ENCODE measurements at regions not wholly inside any gene's neighbourhood (a gene's known extent, or its start where the extent isn't known, plus 50 kb on each side); places are given as distances from the start of the nearest gene placed in this dataset.

GRCh38 chr4:74638689-74639088 lies 155.6 kb downstream of the BTC start:
- H3K27me3 ChIP-seq (ENCODE audit: control insufficient read depth, extremely low read depth, insufficient read depth, low read length): no peaks in the 10 kb centered on the region
- H3K36me3 ChIP-seq (ENCODE audit: control insufficient read depth in 2 of 2, extremely low read depth in 1 of 2, insufficient read depth in 2 of 2, low read length in 2 of 2): no peaks in the 10 kb centered on the region
- TF ChIP-seq CTCF (optimal IDR thresholded peaks at IDR 0.05 in 1 of 3, IDR thresholded peaks at IDR 0.05 in 1 of 3, conservative IDR thresholded peaks at IDR 0.05 in 1 of 3; ENCODE audit: extremely low read depth in 1 of 3, insufficient read depth in 2 of 3, low read length in 3 of 3): no peak
- no peak for TF ChIP-seq EZH2 (IDR thresholded peaks at IDR 0.05; ENCODE audit: low read length)
- no peak overlapping the region for H3K9ac ChIP-seq (ENCODE audit: control insufficient read depth, extremely low read depth, insufficient read depth, low read length)
- no peaks in the 10 kb centered on the region for H4K20me1 ChIP-seq (ENCODE audit: control insufficient read depth, extremely low read depth, insufficient read depth, low read length)
- H3K4me1 ChIP-seq (ENCODE audit: control insufficient read depth, extremely low read depth, insufficient read depth, low read length): peaks cover 30% of the 10 kb centered on the region
- H3K4me2 ChIP-seq (ENCODE audit: control insufficient read depth, extremely low read depth, insufficient read depth, low read depth, low read length): no peak overlapping the region
- H3K4me3 ChIP-seq (ENCODE audit: control insufficient read depth in 2 of 3, extremely low read depth in 1 of 3, insufficient read depth in 2 of 3, low read depth in 1 of 3, low read length in 3 of 3): no peak overlapping the region
- no peak for DNase-seq (ENCODE audit: low read depth, low spot score)
- dilution Hi-C loops (cut with MboI; ENCODE audit: extremely low pct_ligation_motif_present, low sequenced_read_pairs): no loop called here
- no peak overlapping the region for H3K27ac ChIP-seq (ENCODE audit: control insufficient read depth, insufficient read depth, low read length)
- FAIRE-seq: no peak
- no peak overlapping the region for H2AFZ ChIP-seq (ENCODE audit: control insufficient read depth, low read length)
- H3K79me2 ChIP-seq (ENCODE audit: control insufficient read depth, insufficient read depth, low read length): no peaks in the 10 kb centered on the region
- no peaks in the 10 kb centered on the region for H3K9me3 ChIP-seq (ENCODE audit: control insufficient read depth, low read depth, low read length)
- no peaks in the 10 kb centered on the region for H3K9me1 ChIP-seq (ENCODE audit: control insufficient read depth, extremely low read depth, insufficient read depth, low read length)

GRCh38 chr4:74640111-74640903 lies 154.0 kb downstream of the BTC start:
- DNase-seq (ENCODE audit: low read depth, low spot score): no peak
- H3K27me3 ChIP-seq (ENCODE audit: control insufficient read depth, extremely low read depth, insufficient read depth, low read length): no peaks in the 10 kb centered on the region
- H3K4me3 ChIP-seq (ENCODE audit: control insufficient read depth in 2 of 3, extremely low read depth in 1 of 3, insufficient read depth in 2 of 3, low read depth in 1 of 3, low read length in 3 of 3): no peak overlapping the region
- H3K9me1 ChIP-seq (ENCODE audit: control insufficient read depth, extremely low read depth, insufficient read depth, low read length): no peaks in the 10 kb centered on the region
- no peak overlapping the region for H3K9ac ChIP-seq (ENCODE audit: control insufficient read depth, extremely low read depth, insufficient read depth, low read length)
- peak; percentile 97 for FAIRE-seq
- H3K4me1 ChIP-seq (ENCODE audit: control insufficient read depth, extremely low read depth, insufficient read depth, low read length): peaks cover 17% of the 10 kb centered on the region
- TF ChIP-seq CTCF (optimal IDR thresholded peaks at IDR 0.05 in 1 of 3, IDR thresholded peaks at IDR 0.05 in 1 of 3, conservative IDR thresholded peaks at IDR 0.05 in 1 of 3; ENCODE audit: extremely low read depth in 1 of 3, insufficient read depth in 2 of 3, low read length in 3 of 3) (no peak), EZH2 (IDR thresholded peaks at IDR 0.05; ENCODE audit: low read length) (no peak)
- H3K79me2 ChIP-seq (ENCODE audit: control insufficient read depth, insufficient read depth, low read length): no peaks in the 10 kb centered on the region
- no peak overlapping the region for H3K4me2 ChIP-seq (ENCODE audit: control insufficient read depth, extremely low read depth, insufficient read depth, low read depth, low read length)
- no peak overlapping the region for H3K27ac ChIP-seq (ENCODE audit: control insufficient read depth, insufficient read depth, low read length)
- H2AFZ ChIP-seq (ENCODE audit: control insufficient read depth, low read length): peak overlapping the region; percentile 35
- H3K9me3 ChIP-seq (ENCODE audit: control insufficient read depth, low read depth, low read length): no peaks in the 10 kb centered on the region
- dilution Hi-C loops (cut with MboI; ENCODE audit: extremely low pct_ligation_motif_present, low sequenced_read_pairs): no loop called here
- H3K36me3 ChIP-seq (ENCODE audit: control insufficient read depth in 2 of 2, extremely low read depth in 1 of 2, insufficient read depth in 2 of 2, low read length in 2 of 2): no peaks in the 10 kb centered on the region
- H4K20me1 ChIP-seq (ENCODE audit: control insufficient read depth, extremely low read depth, insufficient read depth, low read length): no peaks in the 10 kb centered on the region
